HepG2 (cell line): ENCODE measurements at regions not wholly inside any gene's neighbourhood (a gene's known extent, or its start where the extent isn't known, plus 50 kb on each side); places are given as distances from the start of the nearest gene placed in this dataset.

Source experiments
- CEBPB ChIP-seq: IDR thresholded peaks from 2 replicates; pipeline ENCODE4 v1.6.1; 2011; ENCODE audit warnings: low read depth, low read length, improper control_type of control experiment, borderline replicate concordance
- CTCF ChIP-seq: sonication (generic); formaldehyde crosslinking; IDR thresholded peaks from 2 replicates; pipeline ENCODE4 v1.5.0; 2020; ENCODE audit warnings: mild to moderate bottlenecking, missing genetic modification reagents, moderate library complexity
- FOSL1 ChIP-seq: sonication (generic); formaldehyde crosslinking; IDR thresholded peaks from 2 replicates; pipeline ENCODE4 v1.9.0; 2021; ENCODE audit warnings: missing genetic modification reagents, borderline replicate concordance
- MXI1 ChIP-seq: IDR thresholded peaks from 3 replicates; pipeline ENCODE4 v1.6.1; 2012; ENCODE audit warnings: low read depth, low read length, inconsistent platforms, borderline replicate concordance
- POLR2A ChIP-seq, 2 experiments: IDR thresholded peaks; 2 replicates each; pipeline ENCODE4 v1.6.1; 2011; ENCODE audit warnings: low read depth in 2 of 2, low read length in 2 of 2, mild to moderate bottlenecking in 1 of 2, moderate library complexity in 1 of 2; ENCODE audit not compliant: insufficient read depth in 1 of 2
- POLR2AphosphoS5 ChIP-seq: IDR thresholded peaks from 2 replicates; pipeline ENCODE4 v1.6.1; 2012; ENCODE audit warnings: low read depth, low read length
- PRDM15 ChIP-seq: sonication (generic); formaldehyde crosslinking; IDR thresholded peaks from 2 replicates; pipeline ENCODE4 v1.4.0; 2020; ENCODE audit warnings: missing genetic modification reagents
- REXO4 ChIP-seq: sonication (generic); formaldehyde crosslinking; IDR thresholded peaks from 2 replicates; pipeline ENCODE4 v1.8.0; 2022; ENCODE audit warnings: missing genetic modification reagents, mild to moderate bottlenecking, borderline replicate concordance
- SP1 ChIP-seq, 2 experiments: fragments of 450-650 bp in 1 of 2; sonication (generic) in 1 of 2; formaldehyde crosslinking in 1 of 2; IDR thresholded peaks; 2 replicates each; pipeline versions ENCODE4 v1.4.0 to v1.6.1; 2016 to 2020; ENCODE audit warnings: missing genetic modification reagents in 1 of 2
- USF2 ChIP-seq, 2 experiments: sonication (generic) in 1 of 2; formaldehyde crosslinking in 1 of 2; IDR thresholded peaks; 2 replicates each; pipeline versions ENCODE4 v1.5.1 to v1.6.1; 2011 to 2020; ENCODE audit warnings: borderline replicate concordance in 1 of 2, low read depth in 1 of 2, low read length in 1 of 2, mild to moderate bottlenecking in 1 of 2, missing genetic modification reagents in 1 of 2, moderate library complexity in 1 of 2
- ZNF670 ChIP-seq: sonication (generic); formaldehyde crosslinking; IDR thresholded peaks from 2 replicates; pipeline ENCODE4 v1.8.0; 2022; ENCODE audit warnings: mild to moderate bottlenecking, missing genetic modification reagents, borderline replicate concordance

- no peak for TF ChIP-seq USF2 (IDR thresholded peaks at IDR 0.05; ENCODE audit: low read depth, low read length)
- no peak for TF ChIP-seq USF2 (CRISPR knock-in tag; IDR thresholded peaks at IDR 0.05; ENCODE audit: borderline replicate concordance)
- TF ChIP-seq PRDM15 (CRISPR knock-in tag) = no peak
- TF ChIP-seq POLR2A (IDR thresholded peaks at IDR 0.05; ENCODE audit: insufficient read depth in 1 of 2, low read depth in 2 of 2, low read length in 2 of 2) = no peak
- no peak for TF ChIP-seq REXO4 (CRISPR knock-in tag)
- no peak for TF ChIP-seq POLR2AphosphoS5
- no peak for TF ChIP-seq CEBPB
- TF ChIP-seq CTCF (CRISPR knock-in tag) = no peak
- TF ChIP-seq MXI1 = no peak
- TF ChIP-seq ZNF670 = no peak
- no peak for TF ChIP-seq FOSL1 (CRISPR knock-in tag)
- no peak for TF ChIP-seq SP1 (IDR thresholded peaks at IDR 0.05)
- TF ChIP-seq SP1 (CRISPR knock-in tag; IDR thresholded peaks at IDR 0.05) = no peak
Observed at GRCh38 chr6:19157486-19157885, 679.7 kb upstream of the ID4 start.
